ENCODE measurements at regions not wholly inside any gene's neighbourhood (a gene's known extent, or its start where the extent isn't known, plus 50 kb on each side); places are given as distances from the start of the nearest gene placed in this dataset.

DNA sequence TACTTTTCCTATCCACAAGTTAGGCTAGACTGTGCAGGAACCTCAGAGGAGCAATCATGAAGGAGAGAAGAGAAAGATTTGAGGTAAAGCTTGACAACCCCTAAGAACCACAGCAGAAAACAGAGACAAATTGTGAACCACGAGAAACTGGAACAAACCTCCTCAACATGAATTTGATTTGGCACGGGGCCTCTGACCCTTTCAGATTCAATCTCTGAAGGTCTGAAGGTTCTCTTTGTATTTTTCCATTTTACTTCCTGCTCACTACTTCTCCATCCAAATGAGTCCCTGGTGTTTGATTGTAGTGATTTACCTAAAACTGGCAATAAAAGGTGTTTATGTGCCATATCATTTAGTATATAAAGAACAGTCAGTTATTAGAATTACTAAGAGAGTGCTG, 126.1 kb upstream of the STXBP5 start:
- TF ChIP-seq TARDBP (IDR thresholded peaks at IDR 0.05) (no peak), FOXA1 (IDR thresholded peaks at IDR 0.05) (no peak), PKNOX1 (IDR thresholded peaks at IDR 0.05) (no peak), HDGF (IDR thresholded peaks at IDR 0.05; ENCODE audit: borderline replicate concordance) (no peak), BHLHE40 (IDR thresholded peaks at IDR 0.05; ENCODE audit: borderline replicate concordance) (no peak), ZNF384 (IDR thresholded peaks at IDR 0.05) (no peak), FOXM1 (IDR thresholded peaks at IDR 0.05; ENCODE audit: borderline replicate concordance) (no peak)
- ChIA-PET POLR2A (no interaction called here), CTCF (no interaction called here)
- DNase-seq (ENCODE audit: extremely low spot score): no peak

- no peak for TF ChIP-seq ELF4 (IDR thresholded peaks at IDR 0.05)
- TF ChIP-seq ARNT (IDR thresholded peaks at IDR 0.05): no peak
- TF ChIP-seq ZNF384 (IDR thresholded peaks at IDR 0.05): no peak
- TF ChIP-seq L3MBTL2 (conservative IDR thresholded peaks at IDR 0.05): no peak
- no peak for TF ChIP-seq BHLHE40 (IDR thresholded peaks at IDR 0.05; ENCODE audit: borderline replicate concordance)
- no peak for TF ChIP-seq NFRKB (IDR thresholded peaks at IDR 0.05)
- no peak for TF ChIP-seq FOXM1 (IDR thresholded peaks at IDR 0.05; ENCODE audit: borderline replicate concordance)
- no peak for TF ChIP-seq HDGF (IDR thresholded peaks at IDR 0.05; ENCODE audit: borderline replicate concordance)
- TF ChIP-seq PKNOX1 (IDR thresholded peaks at IDR 0.05): no peak
- TF ChIP-seq CTBP1 (IDR thresholded peaks at IDR 0.05; ENCODE audit: borderline replicate concordance): no peak
- TF ChIP-seq LEF1 (IDR thresholded peaks at IDR 0.05; ENCODE audit: borderline replicate concordance): no peak
- no peak for TF ChIP-seq FOXK2 (IDR thresholded peaks at IDR 0.05)
- no peak for TF ChIP-seq FOXA1 (IDR thresholded peaks at IDR 0.05)
- TF ChIP-seq SP1 (IDR thresholded peaks at IDR 0.05): no peak
- TF ChIP-seq SUZ12 (IDR thresholded peaks at IDR 0.05): no peak
- no peak for TF ChIP-seq TARDBP (IDR thresholded peaks at IDR 0.05)
- DNase-seq (ENCODE audit: extremely low spot score): no peak
- ChIA-PET CTCF (no interaction called here), POLR2A (no interaction called here)
Observed at GRCh38 chr6:147078602-147079001, 125.6 kb upstream of the STXBP5 start.

- TF ChIP-seq CTBP1 (IDR thresholded peaks at IDR 0.05; ENCODE audit: borderline replicate concordance) (no peak), LEF1 (IDR thresholded peaks at IDR 0.05; ENCODE audit: borderline replicate concordance) (no peak), SUZ12 (IDR thresholded peaks at IDR 0.05) (no peak), ARNT (IDR thresholded peaks at IDR 0.05) (no peak), ELF4 (IDR thresholded peaks at IDR 0.05) (no peak), NFRKB (IDR thresholded peaks at IDR 0.05) (no peak), TARDBP (IDR thresholded peaks at IDR 0.05) (no peak), ZNF384 (IDR thresholded peaks at IDR 0.05) (no peak), HDGF (IDR thresholded peaks at IDR 0.05; ENCODE audit: borderline replicate concordance) (no peak), SP1 (IDR thresholded peaks at IDR 0.05) (no peak)
- DNase-seq (ENCODE audit: extremely low spot score): no peak
- ChIA-PET CTCF (no interaction called here), POLR2A (no interaction called here)
Observed at GRCh38 chr6:147080225-147080624, 124.0 kb upstream of the STXBP5 start.

DNA sequence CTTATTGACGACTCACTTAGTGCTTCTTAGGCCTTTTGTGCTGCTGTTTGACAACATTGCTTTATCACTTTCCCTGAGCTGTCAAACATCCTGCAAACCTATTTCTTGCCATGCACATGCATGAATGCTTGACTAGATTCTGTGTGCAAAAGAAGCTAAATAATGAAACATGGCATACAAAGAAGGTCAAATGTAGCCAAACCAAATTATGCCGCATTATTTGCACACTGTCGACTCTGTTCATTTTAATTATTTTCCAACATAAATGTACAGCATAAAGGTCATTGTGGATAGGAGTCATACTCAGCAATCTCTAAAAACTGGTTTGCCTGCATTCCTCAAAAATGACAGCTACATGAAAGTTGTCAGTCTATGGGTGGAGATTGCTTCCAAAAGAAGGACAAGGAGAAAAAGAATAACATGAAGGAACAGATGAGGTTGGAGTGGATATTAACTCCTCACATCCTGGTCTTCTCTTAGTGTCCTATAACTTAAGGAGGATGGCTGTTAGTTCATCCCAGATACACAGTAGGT, 123.1 kb upstream of the STXBP5 start:
- no peak for TF ChIP-seq FOXM1 (IDR thresholded peaks at IDR 0.05; ENCODE audit: borderline replicate concordance)
- no peak for TF ChIP-seq CTBP1 (IDR thresholded peaks at IDR 0.05; ENCODE audit: borderline replicate concordance)
- TF ChIP-seq LEF1 (IDR thresholded peaks at IDR 0.05; ENCODE audit: borderline replicate concordance): no peak
- TF ChIP-seq SP1 (IDR thresholded peaks at IDR 0.05): no peak
- no peak for TF ChIP-seq ELF4 (IDR thresholded peaks at IDR 0.05)
- TF ChIP-seq PKNOX1 (IDR thresholded peaks at IDR 0.05): no peak
- TF ChIP-seq FOXA1 (IDR thresholded peaks at IDR 0.05): no peak
- no peak for TF ChIP-seq NFRKB (IDR thresholded peaks at IDR 0.05)
- no peak for TF ChIP-seq TARDBP (IDR thresholded peaks at IDR 0.05)
- no peak for TF ChIP-seq BHLHE40 (IDR thresholded peaks at IDR 0.05; ENCODE audit: borderline replicate concordance)
- TF ChIP-seq FOXK2 (IDR thresholded peaks at IDR 0.05): no peak
- no peak for TF ChIP-seq ZNF384 (IDR thresholded peaks at IDR 0.05)
- TF ChIP-seq ARNT (IDR thresholded peaks at IDR 0.05): no peak
- no peak for TF ChIP-seq L3MBTL2 (conservative IDR thresholded peaks at IDR 0.05)
- TF ChIP-seq SUZ12 (IDR thresholded peaks at IDR 0.05): no peak
- TF ChIP-seq HDGF (IDR thresholded peaks at IDR 0.05; ENCODE audit: borderline replicate concordance): no peak
- POLR2A ChIA-PET: no interaction called here
- no peak for DNase-seq (ENCODE audit: extremely low spot score)
- CTCF ChIA-PET: no interaction called here

- POLR2A ChIA-PET: no interaction called here
- no peak for DNase-seq (ENCODE audit: extremely low spot score)
- TF ChIP-seq NFRKB (IDR thresholded peaks at IDR 0.05) (no peak), ZNF384 (IDR thresholded peaks at IDR 0.05) (no peak), FOXM1 (IDR thresholded peaks at IDR 0.05; ENCODE audit: borderline replicate concordance) (no peak), LEF1 (IDR thresholded peaks at IDR 0.05; ENCODE audit: borderline replicate concordance) (no peak), TARDBP (IDR thresholded peaks at IDR 0.05) (no peak), HDGF (IDR thresholded peaks at IDR 0.05; ENCODE audit: borderline replicate concordance) (no peak), FOXA1 (IDR thresholded peaks at IDR 0.05) (no peak), BHLHE40 (IDR thresholded peaks at IDR 0.05; ENCODE audit: borderline replicate concordance) (no peak), FOXK2 (IDR thresholded peaks at IDR 0.05) (no peak), CTBP1 (IDR thresholded peaks at IDR 0.05; ENCODE audit: borderline replicate concordance) (no peak), SP1 (IDR thresholded peaks at IDR 0.05) (no peak), SUZ12 (IDR thresholded peaks at IDR 0.05) (no peak), ELF4 (IDR thresholded peaks at IDR 0.05) (no peak), PKNOX1 (IDR thresholded peaks at IDR 0.05) (no peak), ARNT (IDR thresholded peaks at IDR 0.05) (no peak), L3MBTL2 (conservative IDR thresholded peaks at IDR 0.05) (no peak)
- CTCF ChIA-PET: no interaction called here
Observed at GRCh38 chr6:147087641-147088040, 116.6 kb upstream of the STXBP5 start.

Data from HEK293T (cell line).